Anterior cingulate cortex (tissue), 58 donors: ENCODE measurements at regions not wholly inside any gene's neighbourhood (a gene's known extent, or its start where the extent isn't known, plus 50 kb on each side); places are given as distances from the start of the nearest gene placed in this dataset.

Source experiments
- DNase-seq, 58 donors: peaks; one replicate each; lab custom pipeline; 2025; lab: John Stamatoyannopoulos, UW

DNA sequence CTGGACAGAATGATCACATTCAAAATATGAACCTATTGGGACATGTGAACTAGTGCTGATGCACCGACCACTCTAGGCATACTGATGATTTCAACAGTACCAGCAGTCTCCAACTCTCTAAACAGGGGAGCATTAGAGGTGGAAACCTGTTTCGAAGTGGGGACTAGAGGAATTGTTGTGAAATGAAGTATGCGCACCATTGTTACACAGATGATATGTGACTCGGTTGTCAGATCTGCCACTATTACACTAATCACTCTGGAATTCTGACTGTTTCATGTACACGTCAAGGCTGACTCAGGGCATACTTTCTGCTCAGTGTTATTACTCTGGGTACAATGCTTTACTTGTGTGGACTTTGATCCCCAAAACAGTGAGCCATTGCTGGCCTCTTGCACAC is 198.2 kb upstream of the UBE2E2 start:
- DNase-seq: no peak

DNA sequence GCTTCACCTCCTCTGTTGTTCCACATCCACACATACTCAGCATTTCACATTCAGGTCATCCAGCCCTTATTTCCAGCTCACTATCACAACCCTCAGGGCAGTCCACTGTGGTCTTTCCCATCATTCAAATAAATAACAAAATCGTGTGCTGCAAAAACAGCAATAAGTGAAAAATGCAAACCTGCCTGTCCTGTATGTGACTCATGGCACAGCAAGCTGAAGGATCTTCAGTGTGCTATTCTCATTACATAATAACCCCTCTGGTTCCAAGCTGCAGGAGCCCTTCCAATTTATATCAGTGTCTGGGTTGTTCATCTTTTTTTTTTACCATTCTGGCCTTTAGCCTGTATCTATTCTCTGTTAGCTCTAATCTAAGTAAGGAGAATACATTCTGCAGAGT is 185.3 kb upstream of the UBE2E2 start:
- DNase-seq: peak in 1 of 58 donors; percentile 11

GRCh38 chr3:23019596-23020300 is 183.4 kb upstream of the UBE2E2 start:
- no peak for DNase-seq

GRCh38 chr3:23028294-23028693 is 174.8 kb upstream of the UBE2E2 start:
- no peak for DNase-seq

GRCh38 chr3:23029001-23029400 is 174.1 kb upstream of the UBE2E2 start:
- DNase-seq: no peak

DNA sequence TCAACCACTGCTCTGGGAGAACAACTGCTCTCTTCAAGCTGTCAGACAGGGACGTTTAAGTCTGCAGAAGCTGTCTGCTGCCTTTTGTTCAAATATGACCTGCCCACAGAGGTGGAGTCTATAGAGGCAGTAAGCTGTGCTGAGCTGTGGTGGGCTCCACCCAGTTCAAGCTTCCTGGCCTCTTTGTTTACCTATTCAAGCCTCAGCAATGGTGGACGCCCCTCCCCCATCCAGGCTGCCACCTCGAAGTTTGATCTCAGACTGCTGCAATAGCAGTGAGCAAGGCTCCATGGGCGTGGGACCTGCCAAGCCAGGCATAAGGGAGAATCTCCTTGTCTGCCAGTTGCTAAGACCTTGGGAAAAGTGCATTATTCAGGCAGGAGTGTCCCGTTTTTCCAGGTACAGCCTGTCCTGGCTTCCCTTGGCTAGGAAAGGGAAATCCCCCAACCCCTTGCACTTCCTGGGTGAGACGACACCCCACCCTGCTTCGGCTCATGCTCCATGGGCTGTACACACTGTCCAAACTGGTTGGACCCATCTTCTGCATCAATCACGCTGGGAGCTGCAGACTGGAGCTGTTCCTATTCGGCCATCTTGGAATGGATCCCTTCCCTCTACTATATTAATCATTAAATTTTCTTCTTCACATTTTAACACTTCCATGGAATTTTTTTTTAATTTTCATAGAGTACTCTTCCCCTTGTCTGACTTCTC is 167.0 kb upstream of the UBE2E2 start:
- no peak for DNase-seq

- DNase-seq: no peak
Measured at GRCh38 chr3:23036728-23037127, 166.4 kb upstream of the UBE2E2 start.

- DNase-seq: no peak
Measured at GRCh38 chr3:23038471-23038870, 164.7 kb upstream of the UBE2E2 start.

DNA sequence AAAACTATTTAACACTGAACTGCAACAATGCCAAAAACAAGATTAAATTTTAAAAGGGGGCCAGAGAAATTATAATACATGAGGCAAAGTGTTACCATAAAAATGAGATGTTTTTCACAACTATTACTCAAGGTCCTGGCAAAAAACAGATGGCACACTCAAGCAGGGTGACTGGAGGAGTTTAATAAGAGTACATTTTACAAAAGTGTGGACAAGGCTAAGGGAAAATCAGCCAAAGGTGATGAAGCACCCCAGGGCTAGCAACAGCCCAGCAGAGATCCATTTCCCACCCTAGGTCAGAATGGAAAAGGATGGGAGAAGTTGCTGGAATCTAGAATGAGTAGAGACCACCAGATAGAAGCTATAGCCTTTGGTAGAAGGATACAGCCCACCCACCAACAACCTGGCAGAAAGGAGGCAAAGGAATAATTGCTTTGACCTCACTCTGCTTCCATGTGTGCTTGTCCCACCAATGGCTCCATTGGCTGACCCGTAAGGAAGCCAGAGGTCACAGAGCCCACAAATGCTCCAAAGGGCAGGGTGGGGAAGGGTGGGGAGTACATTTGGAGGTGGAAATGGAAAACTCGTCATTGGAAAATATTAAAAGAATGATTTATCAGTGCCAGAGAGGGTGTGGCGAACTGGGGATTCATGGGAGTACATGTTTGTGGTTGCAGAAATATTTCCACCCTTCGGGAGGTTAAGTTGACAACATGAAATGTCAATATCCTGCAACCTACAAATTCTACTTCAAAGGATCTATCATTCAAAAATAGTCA is 161.0 kb upstream of the UBE2E2 start:
- DNase-seq: no peak

DNA sequence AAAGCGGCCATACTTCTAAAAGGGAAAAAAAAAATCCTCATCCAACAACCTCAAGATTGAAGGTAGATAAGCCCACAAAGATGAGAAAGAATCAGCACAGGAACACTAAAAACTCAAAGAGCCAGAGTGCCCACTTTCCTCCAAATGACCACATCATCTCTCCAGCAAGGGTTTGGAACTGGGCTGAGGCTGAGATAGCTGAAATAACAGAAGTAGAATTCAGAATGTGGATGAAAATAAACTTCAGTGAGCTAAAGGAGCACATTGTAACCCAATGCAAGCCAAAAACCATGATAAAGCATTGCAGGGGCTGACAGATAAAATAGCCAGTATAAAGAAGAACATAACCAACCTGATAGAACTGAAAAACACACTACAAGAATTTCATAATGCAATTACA is 158.7 kb upstream of the UBE2E2 start:
- DNase-seq: no peak

DNA sequence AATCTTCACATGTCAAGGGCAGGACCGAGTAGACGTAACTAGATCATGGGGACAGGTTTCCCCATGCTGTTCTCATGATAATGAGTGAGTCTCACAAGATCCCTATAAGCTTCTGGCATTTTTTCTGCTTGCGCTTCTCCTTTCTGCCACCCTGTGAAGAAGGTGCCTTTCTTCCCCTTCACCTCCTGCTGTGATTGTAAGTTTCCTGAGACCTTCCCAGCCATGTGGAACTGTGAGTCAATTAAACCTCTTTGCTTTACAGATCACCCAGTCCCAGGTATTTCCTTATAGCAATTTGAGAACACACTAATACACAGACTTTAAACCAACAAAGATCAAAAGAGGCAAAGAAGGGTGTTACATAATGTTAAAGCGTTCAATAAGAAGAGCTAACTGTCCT is 156.6 kb upstream of the UBE2E2 start:
- DNase-seq: no peak

- no peak for DNase-seq
Measured at GRCh38 chr3:23051240-23052140, 151.6 kb upstream of the UBE2E2 start.

DNA sequence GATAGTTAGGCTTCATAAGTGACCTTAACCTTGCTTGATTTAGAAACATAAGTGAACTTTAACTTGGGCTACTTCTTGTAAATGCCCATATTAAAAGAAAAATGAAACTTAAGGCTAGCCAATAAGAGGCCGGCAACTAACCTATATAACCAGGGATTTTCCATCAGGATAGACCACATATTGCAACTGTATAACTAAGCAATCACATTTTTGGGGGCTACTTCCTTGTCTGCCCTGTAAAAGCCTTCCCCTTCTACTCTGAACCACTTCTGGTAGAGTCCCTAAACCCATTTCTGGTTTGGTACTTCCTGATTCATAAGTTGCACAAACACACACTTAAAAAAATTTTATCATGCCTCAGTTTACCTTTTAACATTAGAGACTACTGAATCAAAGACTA is 150.9 kb upstream of the UBE2E2 start:
- no peak for DNase-seq

GRCh38 chr3:23052620-23053019 is 150.5 kb upstream of the UBE2E2 start:
- DNase-seq: no peak

GRCh38 chr3:23055733-23056376 is 147.3 kb upstream of the UBE2E2 start:
- DNase-seq: no peak

DNA sequence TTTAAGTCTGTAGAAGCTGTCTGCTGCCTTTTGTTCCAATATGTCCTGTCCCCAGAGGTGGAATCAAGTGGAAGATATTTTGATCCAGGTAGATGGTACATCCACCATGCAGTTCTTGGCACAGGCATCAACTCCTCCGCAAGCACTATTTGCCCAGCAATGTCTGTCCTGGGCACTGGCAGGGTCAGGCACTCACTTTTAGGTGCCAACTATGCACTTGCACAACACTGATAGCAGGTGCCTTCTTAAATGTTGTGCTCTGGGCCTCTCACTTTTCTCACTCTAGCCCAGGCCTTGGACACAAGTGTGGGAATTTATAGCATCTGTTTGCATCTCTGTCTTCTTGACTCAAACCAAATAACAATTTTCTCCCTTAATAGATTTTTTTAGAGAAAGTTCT is 140.5 kb upstream of the UBE2E2 start:
- DNase-seq: no peak

GRCh38 chr3:23062982-23063381 is 140.1 kb upstream of the UBE2E2 start:
- no peak for DNase-seq

DNA sequence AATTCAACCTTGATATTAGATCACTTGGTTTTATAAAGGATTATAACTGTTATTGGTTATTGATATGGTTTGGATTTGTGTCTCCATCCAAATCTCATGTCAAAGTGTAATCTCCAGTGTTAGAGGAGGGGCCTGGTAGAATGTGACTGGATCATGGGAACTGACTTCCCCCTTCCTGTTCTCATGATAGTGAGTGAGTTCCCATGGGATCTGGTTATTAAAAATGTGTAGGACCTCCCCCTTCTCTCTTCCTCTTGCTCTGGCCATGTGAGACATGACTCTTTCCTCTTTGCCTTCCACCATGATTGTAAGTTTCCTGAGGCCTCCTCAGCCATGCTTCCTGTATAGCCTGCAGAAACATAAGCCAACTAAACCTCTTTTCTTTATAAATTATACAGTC is 136.0 kb upstream of the UBE2E2 start:
- no peak for DNase-seq

DNA sequence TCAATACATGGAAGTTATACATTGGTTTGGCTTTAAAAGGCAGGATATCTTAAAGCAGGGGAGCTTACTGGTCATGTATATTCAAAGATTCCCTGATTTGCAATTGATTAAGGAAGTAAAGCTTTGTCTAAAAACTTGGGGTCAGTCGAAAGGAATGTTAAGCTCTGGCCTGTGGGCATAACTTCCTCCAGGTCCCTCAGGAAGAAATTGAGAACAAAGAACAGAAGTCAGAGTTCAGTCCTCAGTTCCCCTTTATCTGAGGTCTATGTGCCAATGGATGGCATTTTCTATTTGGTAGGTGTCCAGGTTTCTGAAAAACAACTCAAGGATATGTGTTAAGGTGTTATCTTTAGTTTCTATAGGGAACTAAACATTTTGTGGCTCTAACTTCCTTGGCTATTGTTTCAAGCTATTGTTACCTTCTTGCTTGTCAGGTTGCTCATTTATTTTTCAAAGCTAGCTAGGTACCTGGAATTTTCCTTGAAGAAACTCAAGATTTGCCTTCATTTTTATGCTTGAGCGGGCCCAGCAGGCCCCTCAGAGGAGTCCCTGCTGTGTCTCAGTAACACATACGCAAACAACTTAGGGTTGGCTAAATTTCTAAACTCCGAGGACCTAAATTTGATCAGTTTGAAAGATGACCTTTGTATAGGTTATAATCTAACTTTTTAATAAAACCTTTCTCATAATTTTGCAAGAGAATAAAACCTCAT is 135.0 kb upstream of the UBE2E2 start:
- no peak for DNase-seq
